ENCODE measurements at regions not wholly inside any gene's neighbourhood (a gene's known extent, or its start where the extent isn't known, plus 50 kb on each side); places are given as distances from the start of the nearest gene placed in this dataset.
"Not testable (repeated sequence)": the region's sequence is repeated elsewhere in the genome, so short reads cannot be mapped to it uniquely, and the experiment has no call there.

DNA sequence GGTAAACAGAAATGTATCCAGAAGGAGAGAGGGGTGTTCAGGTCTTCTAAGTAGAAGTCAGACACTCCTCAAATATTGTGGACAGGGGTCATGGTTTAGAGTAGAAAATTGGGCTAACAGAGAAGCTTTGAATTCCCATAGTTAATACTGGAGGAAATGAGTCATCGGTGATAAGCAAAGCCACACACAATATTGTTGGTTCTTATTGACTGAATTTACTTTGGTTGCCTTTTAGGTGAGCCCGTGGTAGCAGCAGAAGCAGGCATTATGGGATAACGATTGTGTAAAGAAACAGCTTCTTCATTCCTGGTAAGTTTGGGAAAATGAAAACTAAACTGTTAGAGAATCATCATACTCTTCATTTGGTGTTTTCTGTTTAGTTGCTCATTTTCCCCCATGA is 110.2 kb upstream of the VKORC1L1 start:
- H4K20me1 ChIP-seq (replicated peaks; ENCODE audit: control insufficient read depth, insufficient read depth, low read length); H3K79me2 ChIP-seq (ENCODE audit: control insufficient read depth, insufficient read depth, low read length); H3K9me3 ChIP-seq (replicated peaks; ENCODE audit: control insufficient read depth, insufficient read depth, low read depth, low read length); H3K4me1 ChIP-seq (replicated peaks in 1 of 2; ENCODE audit: control insufficient read depth in 2 of 2, insufficient read depth in 2 of 2, low read length in 2 of 2); H3K9me1 ChIP-seq (ENCODE audit: control insufficient read depth, insufficient read depth, low read length); BruUV-seq (replicated peaks); H2AFZ ChIP-seq (ENCODE audit: low read depth, low read length); CTCF ChIA-PET (ENCODE audit: low intra/inter-chr PET ratio); H3K4me2 ChIP-seq (ENCODE audit: insufficient read depth, low read length); H3K9ac ChIP-seq (ENCODE audit: insufficient read depth in 1 of 2, low read depth in 2 of 2, low read length in 2 of 2); in situ Hi-C loops (cut with MboI); H3K27me3 ChIP-seq (ENCODE audit: control insufficient read depth in 2 of 2, insufficient read depth in 2 of 2, low read length in 2 of 2); intact Hi-C loops (cut with micrococcal nuclease); H3K4me3 ChIP-seq: not testable (repeated sequence)
- Histone ChIP-seq H3K27ac (ENCODE audit: extremely low read depth, low read depth, low read length) (peak overlapping the region; percentile 56; the same call in 2 of the 3 replicates), H3K36me3 (ENCODE audit: control insufficient read depth, insufficient read depth, low read length) (peaks cover 30% of the 10 kb centered on the region; the same call in 2 of the 3 replicates)
- peak; percentile 84 for FAIRE-seq
- 14% methylated on average over 3 of the region's 3 CpGs for WGBS (ENCODE audit: insufficient coverage, low coverage, missing lambda C conversion rate)
- POLR2A ChIA-PET: interaction anchor here (0.7 kb wide), 1 partner anchor 687 kb away, joined by 3 read pairs; no protein-coding TSS in a partner anchor
- peak in 1 of 4 experiments; percentile 20 for DNase-seq (ENCODE audit: extremely low read depth in 1 of 4, low spot score in 3 of 4)
- peak; percentile 79 for ATAC-seq
- TF ChIP-seq SMARCA4 (IDR thresholded peaks at IDR 0.05) (peak; percentile 41; the same call in 1 of the 2 replicates), SMARCE1 (IDR thresholded peaks at IDR 0.05) (peak; percentile 58; the same call in 1 of the 2 replicates), ARID1B (IDR thresholded peaks at IDR 0.05) (peak; percentile 56), JUND (IDR thresholded peaks at IDR 0.05; ENCODE audit: borderline replicate concordance, low read depth, low read length) (peak; percentile 76), JUND (tag; IDR thresholded peaks at IDR 0.05; ENCODE audit: borderline replicate concordance, low read depth, low read length) (peak; percentile 68; the same call in 1 of the 3 replicates), FOSL1 (tag; conservative IDR thresholded peaks at IDR 0.05) (peak; percentile 72), FOXA3 (CRISPR knock-in tag; conservative IDR thresholded peaks at IDR 0.05 in 1 of 2, IDR thresholded peaks at IDR 0.05 in 1 of 2) (peak in 1 of 2 experiments; percentile 31; a peak in 1 of 4 replicates), DPF2 (IDR thresholded peaks at IDR 0.05) (peak; percentile 63; the same call in 1 of the 2 replicates)
- TF ChIP-seq, protein P1, sequence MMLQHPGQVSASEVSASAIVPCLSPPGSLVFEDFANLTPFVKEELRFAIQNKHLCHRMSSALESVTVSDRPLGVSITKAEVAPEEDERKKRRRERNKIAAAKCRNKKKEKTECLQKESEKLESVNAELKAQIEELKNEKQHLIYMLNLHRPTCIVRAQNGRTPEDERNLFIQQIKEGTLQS (IDR thresholded peaks at IDR 0.05): peak; percentile 80
- TF ChIP-seq, protein P1 (CRISPR knock-in tag; conservative IDR thresholded peaks at IDR 0.05): not testable (repeated sequence)

All from K562 (cell line).